HAP-1 (cell line): ENCODE measurements at regions not wholly inside any gene's neighbourhood (a gene's known extent, or its start where the extent isn't known, plus 50 kb on each side); places are given as distances from the start of the nearest gene placed in this dataset.

Experiments
- DNase-seq, 2 experiments: peaks; one replicate each; pipeline ENCODE4 v3.0.0-alpha.2; 2016 to 2020; ENCODE audit warnings: low spot score in 2 of 2
- H3K27me3 ChIP-seq: fragments of 250-450 bp; sonication (Bioruptor Pico); 2 replicates; pipeline ENCODE4 v1.5.1; 2020; ENCODE audit warnings: low read depth, mild to moderate bottlenecking, moderate library complexity
- H3K36me3 ChIP-seq: fragments of 250-450 bp; sonication (Bioruptor Pico); replicated peaks from 2 replicates; pipeline ENCODE4 v1.5.1; 2020; ENCODE audit warnings: mild to moderate bottlenecking
- H3K4me1 ChIP-seq: fragments of 250-450 bp; sonication (Bioruptor Pico); 2 replicates; pipeline ENCODE4 v1.5.1; 2020; ENCODE audit warnings: mild to moderate bottlenecking
- H3K4me3 ChIP-seq: fragments of 250-450 bp; sonication (Bioruptor Pico); 2 replicates; pipeline ENCODE4 v1.5.1; 2020; ENCODE audit warnings: mild to moderate bottlenecking, moderate library complexity
- H3K9me3 ChIP-seq: fragments of 250-450 bp; sonication (Bioruptor Pico); 2 replicates; pipeline ENCODE4 v1.5.1; 2020; ENCODE audit warnings: mild to moderate bottlenecking, moderate library complexity
- in situ Hi-C: fragments of 300-500 bp; cut with MboI; formaldehyde crosslinking; loops from 3 replicates; pipeline ENCODE4 v1.14.3; 2020; ENCODE audit warnings: low sequenced_read_pairs, inconsistent platforms, mixed read lengths

- Histone ChIP-seq H3K36me3 (no peaks in the 10 kb centered on the region), H3K4me3 (no peak overlapping the region), H3K27me3 (no peaks in the 10 kb centered on the region), H3K9me3 (no peaks in the 10 kb centered on the region), H3K4me1 (no peaks in the 10 kb centered on the region)
- no peak for DNase-seq
- in situ Hi-C loops = no loop called here
These were observed 139.7 kb upstream of the TMEM72 start for GRCh38 chr10:44771233-44771995.

GRCh38 chr10:44773565-44773964 lies 137.6 kb upstream of the TMEM72 start:
- Histone ChIP-seq H3K4me1 (no peaks in the 10 kb centered on the region), H3K36me3 (no peaks in the 10 kb centered on the region), H3K4me3 (no peak overlapping the region), H3K9me3 (no peaks in the 10 kb centered on the region), H3K27me3 (no peaks in the 10 kb centered on the region)
- in situ Hi-C loops = no loop called here
- DNase-seq = no peak

GRCh38 chr10:44774676-44775401 lies 136.3 kb upstream of the TMEM72 start:
- no peak overlapping the region for H3K4me3 ChIP-seq
- no peaks in the 10 kb centered on the region for H3K4me1 ChIP-seq
- DNase-seq = no peak
- no peaks in the 10 kb centered on the region for H3K27me3 ChIP-seq
- H3K36me3 ChIP-seq = no peaks in the 10 kb centered on the region
- in situ Hi-C loops = no loop called here
- no peaks in the 10 kb centered on the region for H3K9me3 ChIP-seq

GRCh38 chr10:44775402-44775741 lies 135.8 kb upstream of the TMEM72 start:
- no peak overlapping the region for H3K4me3 ChIP-seq
- no peaks in the 10 kb centered on the region for H3K4me1 ChIP-seq
- in situ Hi-C loops = no loop called here
- DNase-seq = no peak
- H3K36me3 ChIP-seq = no peaks in the 10 kb centered on the region
- H3K27me3 ChIP-seq = no peaks in the 10 kb centered on the region
- H3K9me3 ChIP-seq = no peaks in the 10 kb centered on the region

- in situ Hi-C loops = no loop called here
- H3K4me3 ChIP-seq = no peak overlapping the region
- H3K36me3 ChIP-seq = no peaks in the 10 kb centered on the region
- DNase-seq = no peak
- H3K9me3 ChIP-seq = no peaks in the 10 kb centered on the region
- no peaks in the 10 kb centered on the region for H3K27me3 ChIP-seq
- H3K4me1 ChIP-seq = no peaks in the 10 kb centered on the region
These were observed 135.0 kb upstream of the TMEM72 start for GRCh38 chr10:44776181-44776580.

GRCh38 chr10:44779511-44779910 lies 131.6 kb upstream of the TMEM72 start:
- Histone ChIP-seq H3K36me3 (no peaks in the 10 kb centered on the region), H3K9me3 (no peaks in the 10 kb centered on the region), H3K4me3 (no peak overlapping the region), H3K27me3 (no peaks in the 10 kb centered on the region), H3K4me1 (no peaks in the 10 kb centered on the region)
- in situ Hi-C loops = no loop called here
- DNase-seq = no peak

GRCh38 chr10:44780426-44780825 lies 130.7 kb upstream of the TMEM72 start:
- no peak overlapping the region for H3K4me3 ChIP-seq
- H3K4me1 ChIP-seq = no peaks in the 10 kb centered on the region
- H3K9me3 ChIP-seq = no peaks in the 10 kb centered on the region
- no peaks in the 10 kb centered on the region for H3K27me3 ChIP-seq
- no peaks in the 10 kb centered on the region for H3K36me3 ChIP-seq
- in situ Hi-C loops = no loop called here
- no peak for DNase-seq

GRCh38 chr10:44781131-44781530 lies 130.0 kb upstream of the TMEM72 start:
- DNase-seq = no peak
- H3K36me3 ChIP-seq = no peaks in the 10 kb centered on the region
- no peak overlapping the region for H3K4me3 ChIP-seq
- H3K27me3 ChIP-seq = no peaks in the 10 kb centered on the region
- no peaks in the 10 kb centered on the region for H3K9me3 ChIP-seq
- in situ Hi-C loops = no loop called here
- H3K4me1 ChIP-seq = no peaks in the 10 kb centered on the region

GRCh38 chr10:44786286-44786850 lies 124.8 kb upstream of the TMEM72 start:
- H3K27me3 ChIP-seq = no peaks in the 10 kb centered on the region
- no peaks in the 10 kb centered on the region for H3K9me3 ChIP-seq
- in situ Hi-C loops = no loop called here
- no peak for DNase-seq
- H3K4me1 ChIP-seq = no peaks in the 10 kb centered on the region
- H3K36me3 ChIP-seq = no peaks in the 10 kb centered on the region
- H3K4me3 ChIP-seq = no peak overlapping the region

GRCh38 chr10:44787480-44788075 lies 123.6 kb upstream of the TMEM72 start:
- in situ Hi-C loops = no loop called here
- H3K4me1 ChIP-seq = no peaks in the 10 kb centered on the region
- no peaks in the 10 kb centered on the region for H3K27me3 ChIP-seq
- H3K9me3 ChIP-seq = no peaks in the 10 kb centered on the region
- DNase-seq = no peak
- H3K36me3 ChIP-seq = no peaks in the 10 kb centered on the region
- no peak overlapping the region for H3K4me3 ChIP-seq

- no peak for DNase-seq
- Histone ChIP-seq H3K36me3 (no peaks in the 10 kb centered on the region), H3K27me3 (no peaks in the 10 kb centered on the region), H3K4me3 (no peak overlapping the region), H3K4me1 (no peaks in the 10 kb centered on the region), H3K9me3 (no peaks in the 10 kb centered on the region)
- in situ Hi-C loops = no loop called here
These were observed 122.7 kb upstream of the TMEM72 start for GRCh38 chr10:44788147-44789129.

- no peaks in the 10 kb centered on the region for H3K36me3 ChIP-seq
- H3K9me3 ChIP-seq = no peaks in the 10 kb centered on the region
- no peaks in the 10 kb centered on the region for H3K4me1 ChIP-seq
- no peak overlapping the region for H3K4me3 ChIP-seq
- DNase-seq = no peak
- in situ Hi-C loops = no loop called here
- no peaks in the 10 kb centered on the region for H3K27me3 ChIP-seq
These were observed 118.9 kb upstream of the TMEM72 start for GRCh38 chr10:44792119-44792775.

- DNase-seq = no peak
- in situ Hi-C loops = no loop called here
- Histone ChIP-seq H3K4me3 (no peak overlapping the region), H3K36me3 (no peaks in the 10 kb centered on the region), H3K4me1 (no peaks in the 10 kb centered on the region), H3K27me3 (no peaks in the 10 kb centered on the region), H3K9me3 (no peaks in the 10 kb centered on the region)
These were observed 111.2 kb upstream of the TMEM72 start for GRCh38 chr10:44799966-44800365.
